ENCODE measurements at regions not wholly inside any gene's neighbourhood (a gene's known extent, or its start where the extent isn't known, plus 50 kb on each side); places are given as distances from the start of the nearest gene placed in this dataset.
"Not testable (repeated sequence)": the region's sequence is repeated elsewhere in the genome, so short reads cannot be mapped to it uniquely, and the experiment has no call there.

- no peak for DNase-seq (ENCODE audit: low spot score)
These were observed 191.1 kb downstream of the MAT2B start for GRCh38 chr5:163696579-163696887.

- no peak for DNase-seq (ENCODE audit: low spot score)
These were observed 200.8 kb downstream of the MAT2B start for GRCh38 chr5:163706053-163706771.

- DNase-seq (ENCODE audit: low spot score): no peak
These were observed 206.6 kb downstream of the MAT2B start for GRCh38 chr5:163712011-163712410.

GRCh38 chr5:163718272-163718671 lies 212.9 kb downstream of the MAT2B start:
- no peak for DNase-seq (ENCODE audit: low spot score)

GRCh38 chr5:163724305-163724704 lies 218.9 kb downstream of the MAT2B start:
- DNase-seq (ENCODE audit: low spot score): no peak

GRCh38 chr5:163727028-163727427 lies 221.6 kb downstream of the MAT2B start:
- no peak for DNase-seq (ENCODE audit: low spot score)

- DNase-seq (ENCODE audit: low spot score): no peak
These were observed 224.9 kb downstream of the MAT2B start for GRCh38 chr5:163730206-163730756.

GRCh38 chr5:163731256-163731655 lies 225.8 kb downstream of the MAT2B start:
- DNase-seq (ENCODE audit: low spot score): no peak

GRCh38 chr5:163735069-163735468 lies 229.7 kb downstream of the MAT2B start:
- DNase-seq (ENCODE audit: low spot score): no peak

GRCh38 chr5:163747586-163747985 lies 242.2 kb downstream of the MAT2B start:
- DNase-seq (ENCODE audit: low spot score): no peak

- no peak for DNase-seq (ENCODE audit: low spot score)
These were observed 243.5 kb downstream of the MAT2B start for GRCh38 chr5:163748934-163749333.

- not testable (repeated sequence) for DNase-seq (ENCODE audit: low spot score)
These were observed 245.0 kb downstream of the MAT2B start for GRCh38 chr5:163750415-163750814.

GRCh38 chr5:163755505-163755904 lies 250.1 kb downstream of the MAT2B start:
- no peak for DNase-seq (ENCODE audit: low spot score)

- no peak for DNase-seq (ENCODE audit: low spot score)
These were observed 250.8 kb downstream of the MAT2B start for GRCh38 chr5:163756170-163756569.

- DNase-seq (ENCODE audit: low spot score): no peak
These were observed 251.9 kb downstream of the MAT2B start for GRCh38 chr5:163757344-163757743.

- DNase-seq (ENCODE audit: low spot score): no peak
These were observed 252.9 kb downstream of the MAT2B start for GRCh38 chr5:163758283-163758711.

- DNase-seq (ENCODE audit: low spot score): no peak
These were observed 253.7 kb downstream of the MAT2B start for GRCh38 chr5:163759000-163759704.

- no peak for DNase-seq (ENCODE audit: low spot score)
These were observed 255.1 kb downstream of the MAT2B start for GRCh38 chr5:163760498-163760897.

- no peak for DNase-seq (ENCODE audit: low spot score)
These were observed 261.7 kb downstream of the MAT2B start for GRCh38 chr5:163766936-163767670.

GRCh38 chr5:163770625-163771024 lies 265.2 kb downstream of the MAT2B start:
- DNase-seq (ENCODE audit: low spot score): no peak

- no peak for DNase-seq (ENCODE audit: low spot score)
These were observed 266.8 kb downstream of the MAT2B start for GRCh38 chr5:163772241-163772640.

- DNase-seq (ENCODE audit: low spot score): no peak
These were observed 267.2 kb downstream of the MAT2B start for GRCh38 chr5:163772644-163773043.

- no peak for DNase-seq (ENCODE audit: low spot score)
These were observed 267.8 kb downstream of the MAT2B start for GRCh38 chr5:163773226-163773625.

All from SW480 (cell line).